K562 (cell line): ENCODE measurements at regions not wholly inside any gene's neighbourhood (a gene's known extent, or its start where the extent isn't known, plus 50 kb on each side); places are given as distances from the start of the nearest gene placed in this dataset.

Source experiments
- ATAC-seq: fragments of 200-7000 bp; cut with Tn5 transposase; 3 replicates; pipeline ENCODE4 v1.9.1; 2020; ENCODE audit warnings: moderate library complexity
- BruUV-seq: library from RNA; stranded (reverse); fragments of 400-500 nt; replicated peaks from 2 replicates; lab custom pipeline; 2021; lab: Mats Ljungman, UMichigan
- CTCF ChIA-PET: fragments of 300-600 bp; formaldehyde crosslinking; extraction: SDS; loops from one replicate; lab custom pipeline; 2021; ENCODE audit warnings: low intra/inter-chr PET ratio; lab: Yijun Ruan, JAX
- POLR2A ChIA-PET: fragments of 300-600, 350-650 bp; sonication (Branson Sonifier 250); formaldehyde crosslinking; extraction: SDS; loops from one replicate; lab custom pipeline; 2021; ENCODE audit warnings: antibody characterized with exemption, inconsistent platforms; lab: Yijun Ruan, JAX
- DNase-seq, 4 experiments: peaks; one replicate each; pipeline versions ENCODE4 v3.0.0 to v3.0.0-alpha.2; 2011 to 2018; ENCODE audit warnings: low spot score in 3 of 4, mixed read lengths in 3 of 4; ENCODE audit errors: extremely low read depth in 1 of 4
- FAIRE-seq: peaks from 2 replicates; lab custom pipeline; 2011; peaks lifted over from hg19 to GRCh38; lab: Jason Lieb, UNC
- H2AFZ ChIP-seq: 2 replicates; pipeline ENCODE4 v1.6.0; 2011; ENCODE audit warnings: low read depth, low read length, control low read depth, inconsistent platforms
- H3K27ac ChIP-seq: fragments of 200-600 bp; 3 replicates; pipeline ENCODE4 v1.8.0; 2011; ENCODE audit warnings: low read depth, mild to moderate bottlenecking, control low read depth, inconsistent platforms, low read length, moderate library complexity, mixed read lengths; ENCODE audit errors: extremely low read depth
- H3K27me3 ChIP-seq, 2 experiments: fragments of 300-600 bp in 1 of 2; 2 replicates in 1 of 2; 3 replicates in 1 of 2; pipeline versions ENCODE4 v1.6.0 to v1.8.0; 2011; ENCODE audit warnings: inconsistent platforms in 2 of 2, low read length in 2 of 2, mild to moderate bottlenecking in 1 of 2, mixed read lengths in 1 of 2, moderate library complexity in 1 of 2; ENCODE audit not compliant: control insufficient read depth in 2 of 2, insufficient read depth in 2 of 2
- H3K36me3 ChIP-seq: fragments of 300-600 bp; 3 replicates; pipeline ENCODE4 v1.8.0; 2011; ENCODE audit warnings: mild to moderate bottlenecking, low read length, inconsistent platforms; ENCODE audit not compliant: control insufficient read depth, insufficient read depth
- H3K4me1 ChIP-seq, 2 experiments: fragments of 200-600 bp in 1 of 2; replicated peaks in 1 of 2; 2 replicates in 1 of 2; 3 replicates in 1 of 2; pipeline versions ENCODE4 v1.5.1 to v1.8.0; 2011; ENCODE audit warnings: inconsistent platforms in 2 of 2, low read length in 2 of 2, mild to moderate bottlenecking in 1 of 2, mixed read lengths in 1 of 2, moderate library complexity in 1 of 2; ENCODE audit not compliant: control insufficient read depth in 2 of 2, insufficient read depth in 2 of 2
- H3K4me2 ChIP-seq: 2 replicates; pipeline ENCODE4 v1.6.1; 2011; ENCODE audit warnings: low read length, control low read depth, inconsistent platforms, mixed read lengths; ENCODE audit not compliant: insufficient read depth
- H3K4me3 ChIP-seq: fragments of 200-600 bp; sonication (generic), shearing (Covaris generic); 2 replicates; pipeline ENCODE4 v1.5.1; 2016; ENCODE audit warnings: control low read depth, inconsistent platforms
- H3K79me2 ChIP-seq: fragments of 200-600 bp; 3 replicates; pipeline ENCODE4 v1.8.0; 2011; ENCODE audit warnings: low read length, inconsistent platforms; ENCODE audit not compliant: control insufficient read depth, insufficient read depth
- H3K9ac ChIP-seq, 2 experiments: 2 replicates each; pipeline versions ENCODE4 v1.6.0 to v1.6.1; 2011; ENCODE audit warnings: low read depth in 2 of 2, low read length in 2 of 2, control low read depth in 1 of 2, inconsistent platforms in 1 of 2, mild to moderate bottlenecking in 1 of 2, mixed read lengths in 1 of 2; ENCODE audit not compliant: insufficient read depth in 1 of 2
- H3K9me1 ChIP-seq: one replicate; pipeline ENCODE4 v1.6.0; 2011; ENCODE audit warnings: inconsistent platforms, mild to moderate bottlenecking, low read length, moderate library complexity; ENCODE audit not compliant: control insufficient read depth, insufficient read depth
- H3K9me3 ChIP-seq: replicated peaks from 2 replicates; pipeline ENCODE4 v1.5.1; 2011; ENCODE audit warnings: low read depth, low read length, inconsistent platforms; ENCODE audit not compliant: control insufficient read depth, insufficient read depth
- H4K20me1 ChIP-seq: replicated peaks from 2 replicates; pipeline ENCODE4 v1.6.1; 2011; ENCODE audit warnings: low read length, inconsistent platforms, mixed read lengths; ENCODE audit not compliant: control insufficient read depth, insufficient read depth
- CBFA2T2 ChIP-seq: fragments of 450-650 bp; conservative IDR thresholded peaks from 2 replicates; pipeline ENCODE4 v1.6.1; 2017; ENCODE audit warnings: mild to moderate bottlenecking
- DMBX1 ChIP-seq: fragments of 250-450 bp; sonication (Bioruptor Pico); IDR thresholded peaks from 2 replicates; pipeline ENCODE4 v1.8.0; 2022; ENCODE audit warnings: inconsistent platforms, mild to moderate bottlenecking, moderate library complexity, borderline replicate concordance
- HNRNPL ChIP-seq: fragments of 200-400 bp; formaldehyde crosslinking; IDR thresholded peaks from 2 replicates; pipeline ENCODE4 v1.6.1; 2017; ENCODE audit warnings: low read depth, mild to moderate bottlenecking, low read length
- POU5F1 ChIP-seq: fragments of 150-350 bp; IDR thresholded peaks from 2 replicates; pipeline ENCODE4 v1.6.1; 2014; ENCODE audit warnings: borderline replicate concordance, low read length, low read depth, mild to moderate bottlenecking; ENCODE audit not compliant: partially characterized antibody
- RHOXF2B ChIP-seq: fragments of 250-450 bp; sonication (Bioruptor Pico); conservative IDR thresholded peaks from 2 replicates; pipeline ENCODE4 v1.5.1; 2021
- SRSF3 ChIP-seq: fragments of 200-400 bp; formaldehyde crosslinking; IDR thresholded peaks from 2 replicates; pipeline ENCODE4 v1.6.1; 2016; ENCODE audit warnings: mild to moderate bottlenecking, low read length, moderate library complexity; ENCODE audit not compliant: insufficient read depth
- USF2 ChIP-seq: sonication (generic); formaldehyde crosslinking; IDR thresholded peaks from 2 replicates; pipeline ENCODE4 v1.5.0; 2020; ENCODE audit warnings: missing genetic modification reagents
- YBX1 ChIP-seq: fragments of 450-650 bp; IDR thresholded peaks from 2 replicates; pipeline ENCODE4 v1.7.1; 2016; ENCODE audit warnings: mild to moderate bottlenecking
- ZNF23 ChIP-seq: fragments of 250-450 bp; sonication (Bioruptor Pico); IDR thresholded peaks from 2 replicates; pipeline ENCODE4 v1.4.0; 2020; ENCODE audit warnings: mild to moderate bottlenecking
- WGBS: fragments of 100-300 bp; shearing (Covaris generic); methylation state at CpG from one replicate; pipeline ENCODE4 v1.1.6; 2016; ENCODE audit warnings: low coverage, mixed read lengths; ENCODE audit not compliant: insufficient coverage; ENCODE audit errors: missing lambda C conversion rate; 5-methylcytosine and 5-hydroxymethylcytosine counted together
- in situ Hi-C: fragments of 300-500 bp; cut with MboI; formaldehyde crosslinking; loops from 4 replicates; pipeline ENCODE4 v1.15.0; 2018; ENCODE audit warnings: inconsistent platforms, mixed read lengths
- intact Hi-C: fragments of 100-400 bp; cut with micrococcal nuclease; formaldehyde crosslinking; loops from 2 replicates; pipeline ENCODE4 v1.14.2; 2022

GRCh38 chrY:12408236-12408635 lies 292.8 kb upstream of the USP9Y start:
- intact Hi-C loops: no loop called here
- ATAC-seq: no peak
- ChIA-PET POLR2A (no interaction called here), CTCF (no interaction called here)
- Histone ChIP-seq H3K9me1 (no peaks in the 10 kb centered on the region), H3K4me3 (no peak overlapping the region), H3K27me3 (no peaks in the 10 kb centered on the region), H3K79me2 (no peaks in the 10 kb centered on the region), H4K20me1 (no peaks in the 10 kb centered on the region), H3K27ac (no peak overlapping the region), H2AFZ (no peak overlapping the region), H3K9ac (no peak overlapping the region), H3K36me3 (no peaks in the 10 kb centered on the region), H3K4me2 (no peak overlapping the region), H3K9me3 (no peaks in the 10 kb centered on the region), H3K4me1 (no peaks in the 10 kb centered on the region)
- no CpG with 5 or more reads among the region's 3 CpGs for WGBS
- no peak for FAIRE-seq
- BruUV-seq: no TSS peak
- in situ Hi-C loops: no loop called here
- TF ChIP-seq RHOXF2B (CRISPR knock-in tag): no peak
- TF ChIP-seq DMBX1 (CRISPR knock-in tag): no peak
- no peak for TF ChIP-seq SRSF3
- no peak for TF ChIP-seq CBFA2T2
- no peak for TF ChIP-seq YBX1
- TF ChIP-seq POU5F1: no peak
- TF ChIP-seq ZNF23 (CRISPR knock-in tag): no peak
- TF ChIP-seq HNRNPL: no peak
- TF ChIP-seq USF2 (CRISPR knock-in tag): no peak
- DNase-seq: no peak
